D721Med (cell line): ENCODE measurements at regions not wholly inside any gene's neighbourhood (a gene's known extent, or its start where the extent isn't known, plus 50 kb on each side); places are given as distances from the start of the nearest gene placed in this dataset.
"Not testable (repeated sequence)": the region's sequence is repeated elsewhere in the genome, so short reads cannot be mapped to it uniquely, and the experiment has no call there.

Experiments used
- DNase-seq: peaks from one replicate; pipeline ENCODE4 v3.0.0; 2011; ENCODE audit warnings: low spot score; ENCODE audit not compliant: insufficient read length
- FAIRE-seq: peaks from 2 replicates; lab custom pipeline; 2011; peaks lifted over from hg19 to GRCh38; lab: Jason Lieb, UNC
- TF ChIP-seq, protein P1 (sequence below): IDR thresholded peaks from 2 replicates; pipeline ENCODE4 v1.5.1; 2012; ENCODE audit warnings: mild to moderate bottlenecking, control low read depth; ENCODE audit not compliant: insufficient read depth; ENCODE audit errors: missing control alignments

DNA sequence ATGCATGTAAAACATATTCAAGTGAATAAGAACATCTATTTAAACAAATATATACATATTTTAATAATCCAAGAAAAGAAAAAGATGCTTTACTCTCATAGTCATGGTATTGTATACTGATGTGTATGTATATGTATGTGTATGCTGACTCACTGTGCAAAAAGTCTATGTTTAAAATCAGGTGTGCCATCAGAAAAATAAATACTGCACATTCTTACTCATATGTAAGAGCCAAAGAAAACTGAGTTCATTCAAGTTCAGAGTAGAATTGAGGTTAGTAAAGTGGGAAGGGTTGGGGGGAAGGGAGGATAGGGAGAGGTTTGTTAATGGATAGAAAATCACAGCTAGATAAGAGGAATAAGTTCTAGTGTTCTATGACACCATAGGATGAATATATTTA lies 403.9 kb upstream of the SMIM31 start:
- FAIRE-seq (no peak), DNase-seq (no peak)
- TF ChIP-seq, protein P1, sequence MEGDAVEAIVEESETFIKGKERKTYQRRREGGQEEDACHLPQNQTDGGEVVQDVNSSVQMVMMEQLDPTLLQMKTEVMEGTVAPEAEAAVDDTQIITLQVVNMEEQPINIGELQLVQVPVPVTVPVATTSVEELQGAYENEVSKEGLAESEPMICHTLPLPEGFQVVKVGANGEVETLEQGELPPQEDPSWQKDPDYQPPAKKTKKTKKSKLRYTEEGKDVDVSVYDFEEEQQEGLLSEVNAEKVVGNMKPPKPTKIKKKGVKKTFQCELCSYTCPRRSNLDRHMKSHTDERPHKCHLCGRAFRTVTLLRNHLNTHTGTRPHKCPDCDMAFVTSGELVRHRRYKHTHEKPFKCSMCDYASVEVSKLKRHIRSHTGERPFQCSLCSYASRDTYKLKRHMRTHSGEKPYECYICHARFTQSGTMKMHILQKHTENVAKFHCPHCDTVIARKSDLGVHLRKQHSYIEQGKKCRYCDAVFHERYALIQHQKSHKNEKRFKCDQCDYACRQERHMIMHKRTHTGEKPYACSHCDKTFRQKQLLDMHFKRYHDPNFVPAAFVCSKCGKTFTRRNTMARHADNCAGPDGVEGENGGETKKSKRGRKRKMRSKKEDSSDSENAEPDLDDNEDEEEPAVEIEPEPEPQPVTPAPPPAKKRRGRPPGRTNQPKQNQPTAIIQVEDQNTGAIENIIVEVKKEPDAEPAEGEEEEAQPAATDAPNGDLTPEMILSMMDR: no peak

- DNase-seq, FAIRE-seq: not testable (repeated sequence)
Observed at GRCh38 chr4:164350716-164351115, 403.2 kb upstream of the SMIM31 start.

- FAIRE-seq (no peak), DNase-seq (no peak)
- TF ChIP-seq, protein P1: no peak
Observed at GRCh38 chr4:164357957-164358356, 396.0 kb upstream of the SMIM31 start.

DNA sequence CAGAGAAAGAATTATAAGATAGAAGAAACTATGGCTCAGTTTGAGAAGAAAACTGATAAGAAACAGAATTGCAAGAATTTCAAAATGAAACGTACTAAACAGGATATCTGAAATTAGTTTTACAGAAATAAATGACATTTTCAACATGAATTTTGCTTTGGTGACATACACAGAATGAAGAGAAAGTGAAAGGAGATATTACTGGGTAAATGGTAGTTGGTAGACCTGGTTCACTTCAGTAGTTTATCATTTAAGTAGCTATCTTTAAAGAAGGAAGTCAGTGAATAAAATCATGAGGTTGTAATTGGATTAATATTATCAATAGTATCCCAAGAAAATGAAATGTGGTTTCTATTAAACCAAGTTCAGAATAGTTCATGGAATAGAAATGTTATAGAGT lies 395.5 kb upstream of the SMIM31 start:
- TF ChIP-seq, protein P1: no peak
- FAIRE-seq: no peak
- no peak for DNase-seq

GRCh38 chr4:164359881-164360280 lies 394.1 kb upstream of the SMIM31 start:
- no peak for DNase-seq
- TF ChIP-seq, protein P1: no peak
- no peak for FAIRE-seq

- DNase-seq (no peak), FAIRE-seq (no peak)
- TF ChIP-seq, protein P1: no peak
Observed at GRCh38 chr4:164368894-164369293, 385.0 kb upstream of the SMIM31 start.

DNA sequence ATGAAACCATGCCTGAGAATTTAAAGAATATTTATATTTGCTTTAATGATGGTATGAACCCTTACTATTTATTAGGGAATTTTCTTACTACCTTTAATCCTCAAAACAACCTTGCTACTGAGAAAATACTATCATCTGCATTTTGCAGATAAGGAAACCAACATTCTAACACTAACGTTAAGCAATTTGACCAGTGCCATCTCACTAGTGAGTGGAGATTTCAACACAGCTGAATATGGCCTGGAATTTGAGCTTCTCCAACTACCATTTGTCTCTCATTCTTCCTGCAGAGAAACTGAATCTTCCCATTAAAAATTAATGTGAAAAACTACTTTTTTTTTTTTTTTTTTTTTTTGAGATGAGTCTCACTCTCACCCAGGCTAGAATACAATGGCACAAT lies 380.9 kb upstream of the SMIM31 start:
- TF ChIP-seq, protein P1: no peak
- DNase-seq (no peak), FAIRE-seq (no peak)

GRCh38 chr4:164377277-164377676 lies 376.7 kb upstream of the SMIM31 start:
- DNase-seq (no peak), FAIRE-seq (no peak)
- TF ChIP-seq, protein P1: no peak
